Right ventricle myocardium inferior (tissue), 1 donor: ENCODE measurements at regions not wholly inside any gene's neighbourhood (a gene's known extent, or its start where the extent isn't known, plus 50 kb on each side); places are given as distances from the start of the nearest gene placed in this dataset.
"Not testable (repeated sequence)": the region's sequence is repeated elsewhere in the genome, so short reads cannot be mapped to it uniquely, and the experiment has no call there.

Source experiments
- ATAC-seq: fragments of 200-7000 bp; cut with Tn5 transposase; one replicate; pipeline ENCODE4 v1.9.1; 2020; ENCODE audit warnings: mild to moderate bottlenecking, moderate library complexity
- DNase-seq: peaks from one replicate; pipeline ENCODE4 v3.0.0; 2021; ENCODE audit errors: missing footprints
- intact Hi-C: fragments of 100-400 bp; cut with DNase I; formaldehyde crosslinking; loops from one replicate; pipeline ENCODE4 v1.11.0; 2022
- donor health status: DM: no; HTN: yes; CAD: no; lungs with severe emphysema.

DNA sequence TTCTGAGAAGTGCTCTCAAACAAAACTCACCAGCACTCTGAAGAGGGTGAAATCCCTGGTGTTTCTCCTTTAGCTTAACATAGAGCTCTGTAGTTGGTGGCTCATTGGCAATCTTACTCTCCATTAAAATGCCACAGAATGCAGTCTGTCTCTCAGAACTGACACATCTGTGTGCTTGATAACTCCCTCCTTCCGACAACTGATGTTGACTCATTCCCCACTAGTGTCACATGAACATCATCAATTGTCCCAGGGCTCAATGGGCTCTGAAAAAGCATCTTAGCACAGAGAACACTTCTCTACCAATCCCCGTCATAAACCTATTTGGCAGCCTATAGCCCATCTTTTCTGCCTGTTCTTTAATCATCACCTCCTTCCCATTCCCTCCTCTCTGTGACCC, 133.2 kb upstream of the ZC3H11B start:
- ATAC-seq (no peak), DNase-seq (no peak)
- intact Hi-C loops, result loop anchor here (10.0 kb wide), 1 partner anchor 331 kb away; no protein-coding TSS in a partner anchor

DNA sequence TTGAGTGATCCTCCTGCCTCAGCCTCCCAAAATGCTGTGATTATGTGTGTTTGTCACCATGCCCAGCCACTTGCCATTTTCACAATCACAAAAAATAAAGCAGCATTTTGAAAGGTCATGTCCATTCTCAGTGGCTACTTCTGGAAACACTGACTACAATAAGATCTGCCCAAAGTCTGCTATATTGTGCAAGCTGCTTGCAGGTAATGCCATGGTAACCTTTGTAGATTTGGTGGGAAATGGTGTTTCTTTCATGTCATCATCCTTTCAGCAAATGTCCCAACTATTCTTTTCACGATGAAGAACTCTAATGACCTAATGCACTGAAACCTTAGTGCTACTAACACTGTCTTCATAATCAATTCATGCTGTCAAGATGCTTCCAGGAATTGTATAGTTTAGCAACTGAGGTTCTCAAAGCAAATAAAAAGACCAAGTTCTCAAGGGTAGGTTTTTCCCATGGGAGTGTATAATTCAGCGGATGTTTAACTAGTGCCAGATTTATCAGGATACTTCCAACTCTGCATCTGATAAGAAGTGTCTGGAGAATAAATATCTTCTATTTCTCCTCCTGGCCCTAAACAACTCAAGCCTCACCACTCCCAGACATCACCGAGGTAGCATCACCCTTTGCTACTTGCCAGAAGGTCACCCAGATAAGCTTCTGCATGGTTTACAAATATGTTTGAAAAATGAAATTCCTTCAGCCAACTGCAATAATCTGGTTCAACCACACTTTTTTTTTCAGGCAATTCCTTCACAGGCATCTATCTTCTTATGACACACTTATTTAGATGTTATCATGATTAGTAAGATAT, 132.0 kb upstream of the ZC3H11B start:
- ATAC-seq (no peak), DNase-seq (no peak)
- intact Hi-C loops, result loop anchor here (5.0 to 10.0 kb wide), 3 partner anchors 73 to 330 kb away; no protein-coding TSS in a partner anchor

DNA sequence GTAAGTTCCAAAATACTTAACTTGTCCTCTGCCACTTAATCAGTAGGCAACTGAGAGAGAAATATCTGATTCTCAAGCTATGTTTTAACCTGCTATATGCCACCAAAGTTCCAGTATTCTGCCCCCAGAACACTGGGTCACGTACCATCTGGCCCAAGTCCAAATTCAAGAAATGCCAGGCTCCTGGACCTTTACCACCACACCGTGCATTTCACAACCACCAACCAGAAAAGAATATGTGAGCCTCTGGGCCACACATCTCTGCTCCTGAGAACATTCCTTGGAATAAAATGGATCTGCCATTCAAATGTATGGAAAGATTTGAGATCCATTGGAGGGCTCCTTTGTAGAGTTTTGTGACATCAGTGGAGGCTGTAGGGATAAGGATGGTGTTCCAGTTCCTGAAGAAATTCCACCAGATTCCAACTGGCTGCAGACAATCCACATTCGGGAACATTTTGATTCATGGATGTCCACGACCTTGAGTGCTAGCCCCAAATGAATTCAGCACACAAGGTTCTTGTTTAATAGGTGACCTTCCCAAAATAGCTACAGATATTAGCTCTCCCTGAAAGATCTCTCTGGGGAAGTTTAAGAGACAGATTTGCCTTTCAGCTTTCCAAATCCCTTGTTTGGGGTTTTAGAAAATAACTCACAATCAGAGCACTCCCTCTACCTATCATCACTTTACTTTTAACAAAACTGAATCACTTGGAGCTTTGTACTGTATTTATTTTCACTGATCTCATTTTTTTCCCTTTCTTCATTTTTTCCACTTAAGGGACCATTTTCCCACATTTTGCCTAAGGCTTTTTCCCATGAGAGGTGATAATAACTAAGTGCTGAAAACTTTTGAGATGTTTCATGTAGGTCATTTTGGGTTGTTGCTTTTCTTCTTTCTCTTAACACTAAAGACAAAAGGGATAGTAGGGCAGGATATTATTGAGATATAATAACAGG, 128.4 kb upstream of the ZC3H11B start:
- intact Hi-C loops, result loop anchor here (2.0 to 10.0 kb wide), 4 partner anchors 50 to 326 kb away; no protein-coding TSS in a partner anchor
- DNase-seq (no peak), ATAC-seq (peak; percentile 89)

DNA sequence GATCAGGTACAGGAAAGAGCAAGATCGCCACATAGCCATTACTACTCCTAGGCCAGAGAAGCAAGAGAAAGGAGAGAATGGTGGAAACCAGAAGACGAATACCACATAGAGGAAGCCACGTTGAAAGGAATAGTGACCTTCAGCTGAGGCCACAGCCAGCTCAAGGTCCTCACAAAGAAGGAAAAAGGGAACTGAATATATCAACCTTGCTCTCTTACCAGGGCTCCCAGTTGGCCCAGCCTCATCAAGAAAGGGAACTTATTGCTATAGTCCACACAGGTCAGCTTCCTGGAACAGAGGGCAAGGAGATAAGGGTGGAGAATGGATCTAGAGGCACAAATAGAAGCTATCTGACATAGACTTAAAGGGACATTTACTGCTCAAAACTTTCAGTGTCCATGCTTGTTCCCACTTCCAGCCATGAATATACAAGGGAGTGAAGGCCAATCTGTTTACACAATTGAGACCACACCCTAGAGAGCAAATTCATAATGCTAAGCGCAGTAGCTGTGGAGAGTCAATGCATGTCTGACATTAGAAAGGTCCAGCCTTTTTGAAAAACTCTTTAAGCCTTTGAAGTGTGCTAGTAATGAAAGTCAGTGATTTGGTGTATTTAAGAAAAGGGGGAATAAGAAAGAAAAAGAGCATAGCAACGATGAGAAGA, 120.7 kb upstream of the ZC3H11B start:
- no peak for ATAC-seq
- intact Hi-C loops, result no loop called here
- no peak for DNase-seq

DNA sequence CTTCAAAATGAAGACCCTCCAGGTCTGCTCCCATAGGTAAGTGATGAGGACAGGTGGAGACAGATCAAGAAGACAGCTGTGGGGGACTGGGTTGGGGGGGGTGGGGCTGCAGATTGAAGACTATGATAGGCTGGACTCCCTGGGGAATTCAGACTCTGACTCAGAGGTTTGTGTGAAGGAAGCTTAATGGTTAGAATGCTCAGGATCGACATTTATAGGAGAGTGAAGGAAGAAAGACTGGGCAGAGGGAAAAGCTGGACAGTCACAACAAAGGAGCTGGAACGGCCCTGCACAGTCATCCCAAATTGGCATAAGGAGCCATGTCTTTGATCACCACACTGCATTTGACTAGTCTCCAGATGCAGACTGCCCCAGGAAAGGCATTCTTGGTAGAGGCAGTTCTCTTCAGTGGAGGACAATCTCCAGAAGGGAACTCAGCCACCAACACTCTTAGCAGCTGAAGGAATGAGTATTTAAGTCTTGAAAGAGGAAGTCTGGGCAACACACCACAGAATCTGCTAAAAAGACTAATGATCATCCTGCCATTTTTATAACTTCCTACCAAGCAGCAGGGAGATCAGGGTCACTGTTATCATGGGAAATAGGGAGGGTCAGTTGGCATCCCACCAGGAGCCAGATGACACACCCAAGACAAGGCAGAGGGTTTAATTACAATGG, 120.0 kb upstream of the ZC3H11B start:
- ATAC-seq (peak; percentile 20), DNase-seq (no peak)
- intact Hi-C loops, result no loop called here

DNA sequence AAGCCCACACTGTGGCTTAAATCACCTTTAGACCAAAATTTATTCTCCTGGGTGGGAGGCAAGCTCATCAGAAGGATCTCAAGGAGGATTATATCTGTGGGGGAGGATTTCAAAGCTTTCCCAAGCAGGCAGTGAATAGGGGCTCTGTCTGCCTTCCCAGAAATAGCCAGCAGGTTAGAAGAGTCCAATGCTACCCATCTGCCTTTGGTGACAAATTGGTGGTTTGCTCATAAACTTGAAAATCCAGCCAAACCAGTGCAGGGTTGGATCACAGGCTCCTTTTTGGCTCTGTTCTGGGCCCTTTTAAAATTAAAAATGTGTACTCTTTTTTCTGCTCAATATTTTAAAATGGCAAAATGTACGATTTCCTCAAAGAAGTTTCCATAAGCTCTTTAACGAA, 118.9 kb upstream of the ZC3H11B start:
- ATAC-seq (no peak), DNase-seq (no peak)

DNA sequence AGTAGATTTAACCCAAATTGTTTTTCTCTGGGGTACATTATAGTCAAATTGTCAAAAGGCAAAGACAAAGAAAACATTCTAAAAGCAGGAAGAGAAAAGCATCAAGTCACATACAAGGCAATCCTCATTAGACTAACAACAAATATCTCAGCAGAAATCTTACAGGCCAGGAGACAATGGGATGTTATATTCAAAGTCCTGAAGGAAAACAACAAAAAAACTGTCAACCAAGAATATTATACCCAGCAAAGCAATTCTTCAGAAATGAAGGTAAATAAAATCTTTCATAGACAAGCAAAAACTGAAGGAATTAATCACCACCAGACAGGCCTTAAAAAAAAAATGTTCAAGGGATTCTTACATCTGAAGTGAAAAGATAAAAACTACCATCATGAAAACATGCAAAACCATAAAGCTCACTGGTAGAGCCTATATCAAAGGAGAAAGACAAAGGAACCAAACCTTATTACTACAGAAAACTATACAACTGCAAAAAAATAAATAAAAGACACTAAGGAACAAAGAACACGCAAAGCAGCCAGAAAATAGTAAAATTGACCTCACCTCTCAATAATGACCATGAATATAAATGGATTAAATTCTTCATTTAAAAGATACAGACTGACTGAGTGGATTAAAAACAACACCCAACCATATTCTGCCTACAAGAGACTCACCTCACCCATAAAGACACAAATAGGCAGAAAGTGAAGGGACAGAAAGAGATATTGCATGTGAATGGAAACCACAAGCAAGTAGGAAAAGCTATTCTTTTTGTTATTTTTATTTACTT, 113.8 kb upstream of the ZC3H11B start:
- DNase-seq (no peak), ATAC-seq (no peak)
- intact Hi-C loops, result no loop called here

More for the DNA sequence above, 118.9 kb upstream of the ZC3H11B start:
- intact Hi-C loops, result no loop called here

DNA sequence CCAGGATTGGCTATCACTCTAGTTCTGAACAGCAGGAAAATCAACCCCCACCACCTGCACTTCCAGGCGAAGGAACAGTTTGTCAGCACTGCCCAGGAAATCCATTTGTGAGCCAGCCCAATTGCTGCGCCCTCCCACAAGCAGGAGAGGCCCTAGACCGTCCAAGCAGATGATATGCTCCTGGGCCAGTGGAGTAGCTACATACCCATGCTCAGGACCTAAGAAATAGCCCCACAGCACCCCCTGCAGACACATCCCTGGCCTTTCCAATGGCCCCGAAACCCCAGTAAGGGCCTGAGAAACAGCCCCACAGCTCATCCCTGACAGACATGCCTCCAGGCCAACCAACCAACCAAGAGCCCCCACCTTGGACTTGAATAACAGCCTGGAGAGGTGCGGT, 111.5 kb upstream of the ZC3H11B start:
- ATAC-seq (no peak), DNase-seq (no peak)
- intact Hi-C loops, result no loop called here

DNA sequence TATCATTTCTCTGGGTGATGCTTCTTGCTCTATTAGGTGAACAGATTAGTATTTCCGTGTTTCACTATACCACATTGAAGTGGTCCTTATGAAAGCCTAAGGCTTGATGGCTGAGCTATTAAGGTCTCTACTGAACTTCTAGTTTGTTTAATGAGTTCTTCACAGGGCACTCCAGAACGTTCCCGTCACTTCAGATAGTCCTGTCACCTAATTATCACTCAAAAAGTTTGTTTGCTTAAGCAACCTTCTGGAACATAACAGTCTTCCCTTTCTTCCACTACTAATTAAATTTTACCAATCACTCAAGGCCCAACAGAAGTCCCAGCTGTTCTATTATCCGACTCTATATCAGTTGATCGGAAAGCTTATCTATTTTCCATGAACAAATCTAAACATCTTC, 104.6 kb upstream of the ZC3H11B start:
- intact Hi-C loops, result no loop called here
- ATAC-seq, result no peak
- DNase-seq, result no peak

DNA sequence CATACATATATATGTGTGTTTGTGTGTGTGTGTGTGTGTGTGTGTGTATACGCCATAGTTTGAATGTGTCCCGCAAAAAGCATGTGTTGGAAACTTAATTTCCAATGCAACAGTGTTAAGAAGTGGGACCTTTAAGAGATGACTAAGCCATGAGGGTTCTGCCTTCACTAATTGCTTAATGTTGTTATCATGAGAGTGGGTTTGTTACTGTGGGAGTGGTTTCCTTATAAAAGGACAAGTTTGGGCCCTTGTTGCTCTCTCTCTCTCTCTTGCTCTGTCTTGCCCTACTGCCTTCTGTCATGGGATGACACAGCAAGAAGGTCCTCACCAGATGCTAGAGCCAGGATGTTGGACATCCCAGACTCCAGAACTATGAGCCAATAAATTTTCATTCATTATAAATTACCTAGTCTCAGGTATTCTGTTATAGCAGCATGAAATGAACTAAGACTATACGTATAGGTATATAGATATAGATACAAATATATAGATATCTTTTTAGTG, 103.8 kb upstream of the ZC3H11B start:
- DNase-seq, result no peak
- intact Hi-C loops, result no loop called here
- no peak for ATAC-seq

DNA sequence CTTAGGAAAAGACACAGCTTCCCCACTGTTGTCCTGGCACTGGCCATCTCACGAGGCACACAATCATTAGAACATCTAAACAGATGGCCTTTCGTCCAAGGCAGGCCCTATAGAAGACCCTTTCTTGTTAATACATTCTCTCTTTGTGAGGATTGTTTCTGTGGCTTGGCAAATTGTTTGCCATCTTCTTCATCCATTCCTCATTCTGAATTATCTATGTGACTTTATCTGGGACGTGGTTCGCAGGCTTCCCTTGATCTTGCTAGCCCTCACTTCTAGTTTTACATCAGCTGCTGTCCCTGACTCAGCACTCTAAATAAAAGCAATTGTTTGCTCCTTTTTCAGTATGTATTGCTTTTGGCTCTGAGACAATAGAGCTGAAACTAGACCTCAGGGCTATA, 101.1 kb upstream of the ZC3H11B start:
- intact Hi-C loops, result no loop called here
- ATAC-seq (no peak), DNase-seq (no peak)

DNA sequence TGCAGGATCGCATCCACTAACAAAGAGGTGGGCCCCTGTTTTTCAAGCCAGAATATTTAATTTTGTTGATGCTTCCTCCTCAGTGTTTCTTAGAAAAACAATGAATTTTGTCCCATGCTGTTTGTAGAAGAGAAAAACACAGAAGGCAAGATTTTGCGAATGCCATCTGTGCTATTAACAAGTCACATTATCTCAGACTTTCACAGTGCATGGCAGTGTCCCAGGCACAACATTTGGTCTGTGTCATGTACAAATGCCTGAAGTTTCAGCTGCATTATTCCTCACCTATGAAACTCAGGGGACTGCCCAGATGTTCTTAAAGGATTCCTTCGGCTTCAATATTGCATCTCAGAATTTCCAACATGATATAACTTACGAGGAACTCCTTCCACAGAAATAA, 99.6 kb upstream of the ZC3H11B start:
- DNase-seq (no peak), ATAC-seq (no peak)
- intact Hi-C loops, result no loop called here

DNA sequence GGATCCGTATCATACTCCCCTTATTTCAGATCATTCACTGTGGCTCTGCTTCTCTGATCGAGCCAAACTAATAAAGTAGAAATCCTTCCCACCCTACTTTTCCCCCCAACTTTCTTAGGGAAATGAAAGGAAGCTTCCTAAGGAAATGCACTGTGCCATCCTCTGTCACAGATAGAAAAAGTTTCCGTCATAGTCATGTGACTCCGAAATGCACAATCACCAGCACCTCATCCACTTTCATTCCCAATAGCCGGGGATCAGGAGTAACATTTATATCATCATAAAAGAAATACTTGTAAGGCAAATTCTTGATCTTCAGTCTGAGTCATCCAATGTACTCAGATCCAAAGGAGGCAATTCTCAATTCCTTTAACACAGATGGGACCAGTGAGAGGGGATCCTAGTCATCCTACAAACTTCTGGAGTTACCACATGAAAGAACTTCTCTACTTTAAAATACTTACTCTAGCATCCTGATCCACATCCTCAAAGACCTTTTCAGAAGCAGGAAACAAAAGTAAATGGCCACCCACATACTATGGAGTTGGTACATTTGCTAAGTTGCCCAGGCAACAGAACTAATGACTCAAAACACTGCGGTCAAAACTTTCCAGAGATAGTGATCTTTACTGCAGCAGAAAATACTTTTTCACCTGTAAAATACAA, 97.8 kb upstream of the ZC3H11B start:
- intact Hi-C loops, result no loop called here
- no peak for ATAC-seq
- no peak for DNase-seq

DNA sequence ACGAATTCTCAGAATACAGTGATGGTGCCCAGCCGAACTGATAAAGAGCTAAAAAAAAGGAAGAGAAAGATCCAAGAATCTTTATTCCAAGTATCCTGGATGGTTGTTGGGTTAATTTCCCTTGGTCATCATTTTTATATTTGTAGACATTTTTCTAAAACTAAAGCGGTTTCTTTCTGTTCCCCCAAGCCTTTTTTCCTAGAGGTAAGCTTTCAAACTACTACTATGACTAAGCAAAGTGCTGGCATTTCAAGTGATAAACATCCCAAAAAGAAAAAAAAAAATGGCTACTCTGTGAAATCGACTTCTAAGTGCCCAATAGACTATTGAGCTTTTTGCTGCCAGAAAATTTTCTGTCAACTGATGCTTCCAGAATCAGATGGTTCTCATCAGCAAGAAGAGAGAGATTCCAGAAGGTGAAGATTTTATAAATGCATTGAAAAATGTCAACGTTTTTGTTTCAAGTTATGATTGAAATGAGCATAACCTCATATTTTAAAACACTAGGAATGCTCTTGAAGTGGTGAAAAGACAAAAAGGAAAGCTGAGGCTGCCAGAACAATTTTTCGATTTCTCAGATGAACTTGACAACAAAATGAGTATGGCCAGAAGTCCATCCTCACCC, 96.1 kb upstream of the ZC3H11B start:
- intact Hi-C loops, result no loop called here
- DNase-seq, result no peak
- ATAC-seq, result no peak

DNA sequence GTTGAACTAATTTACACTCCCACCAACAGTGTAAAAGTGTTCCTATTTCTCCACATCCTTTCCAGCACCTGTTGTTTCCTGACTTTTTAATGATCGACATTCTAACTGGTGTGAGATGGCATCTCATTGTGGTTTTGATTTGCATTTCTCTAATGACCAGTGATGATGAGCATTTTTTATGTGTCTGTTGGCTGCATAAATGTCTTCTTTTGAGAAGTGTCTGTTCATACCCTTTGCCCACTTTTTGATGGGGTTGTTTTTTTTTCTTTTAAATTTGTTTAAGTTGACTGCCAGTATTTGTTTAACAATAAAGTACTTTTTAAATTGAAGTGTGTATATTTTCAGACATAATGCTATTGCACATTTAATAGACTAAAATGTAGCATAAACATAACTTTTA, 95.0 kb upstream of the ZC3H11B start:
- ATAC-seq, DNase-seq, intact Hi-C loops: not testable (repeated sequence)

DNA sequence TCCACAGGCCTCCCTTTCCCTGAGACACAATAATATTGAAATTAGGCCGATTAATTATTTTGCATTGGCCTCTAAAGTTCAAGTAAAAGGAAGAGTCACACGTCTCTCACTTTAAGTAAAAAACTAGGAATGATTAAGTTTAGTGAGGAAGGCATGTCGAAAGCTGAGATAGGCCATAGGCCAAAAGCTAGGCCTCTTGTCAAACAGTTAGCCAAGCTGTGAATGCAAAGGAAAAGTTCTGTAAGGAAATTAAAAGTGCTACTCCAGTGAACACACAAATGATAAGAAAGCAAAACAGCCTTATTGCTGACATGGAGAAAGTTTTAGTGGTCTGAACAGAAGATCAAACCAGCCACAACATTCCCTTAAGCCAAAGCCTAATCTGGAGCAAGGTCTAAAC, 91.4 kb upstream of the ZC3H11B start:
- intact Hi-C loops, ATAC-seq, DNase-seq: not testable (repeated sequence)

DNA sequence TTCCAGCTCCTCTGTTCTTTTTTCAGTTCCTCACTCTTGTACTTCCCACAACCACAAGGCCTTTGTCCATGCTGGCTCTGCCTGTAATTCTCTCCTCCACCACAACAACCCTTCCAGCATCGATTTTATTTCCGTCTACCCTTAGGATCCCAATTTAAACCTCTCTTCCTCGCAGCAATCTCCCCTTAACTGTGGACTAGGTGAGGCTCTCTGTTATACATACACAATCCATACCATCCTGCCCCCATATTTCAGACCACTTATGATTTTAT, 90.4 kb upstream of the ZC3H11B start:
- ATAC-seq (no peak), DNase-seq (no peak)
- intact Hi-C loops, result no loop called here
